GM18907 (cell line): ENCODE measurements at regions not wholly inside any gene's neighbourhood (a gene's known extent, or its start where the extent isn't known, plus 50 kb on each side); places are given as distances from the start of the nearest gene placed in this dataset.
"Not testable (repeated sequence)": the region's sequence is repeated elsewhere in the genome, so short reads cannot be mapped to it uniquely, and the experiment has no call there.

Source experiments
- ATAC-seq: cut with Tn5 transposase; IDR thresholded peaks from one replicate; pipeline ENCODE4 v1.9.1; 2021; ENCODE audit warnings: mild to moderate bottlenecking, moderate library complexity; ENCODE audit not compliant: unreplicated experiment

GRCh38 chr12:78269620-78270019 is 438.9 kb downstream of the NAV3 start:
- no peak for ATAC-seq

GRCh38 chr12:78271546-78271945 is 440.9 kb downstream of the NAV3 start:
- no peak for ATAC-seq

DNA sequence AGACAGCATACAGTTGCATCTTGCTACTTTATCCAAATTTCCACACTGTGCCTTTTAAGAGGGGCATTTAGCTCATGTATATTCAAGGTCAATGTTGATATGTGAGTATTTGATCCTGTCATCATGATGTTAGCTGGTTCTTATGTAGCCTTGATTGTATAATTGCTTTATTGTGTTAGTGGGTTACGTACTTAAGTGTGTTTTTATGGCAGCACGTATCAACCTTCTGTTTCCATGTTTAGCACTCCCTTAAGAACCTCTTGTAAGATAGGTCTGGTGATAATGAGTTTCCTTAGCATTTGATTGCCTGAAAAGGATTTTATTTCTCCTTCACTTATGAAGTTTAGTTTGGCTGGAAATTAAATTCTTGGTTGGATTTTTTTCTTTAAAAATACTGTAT is 445.2 kb downstream of the NAV3 start:
- ATAC-seq: no peak

- no peak for ATAC-seq
Measured at GRCh38 chr12:78278706-78279190, 448.1 kb downstream of the NAV3 start.

DNA sequence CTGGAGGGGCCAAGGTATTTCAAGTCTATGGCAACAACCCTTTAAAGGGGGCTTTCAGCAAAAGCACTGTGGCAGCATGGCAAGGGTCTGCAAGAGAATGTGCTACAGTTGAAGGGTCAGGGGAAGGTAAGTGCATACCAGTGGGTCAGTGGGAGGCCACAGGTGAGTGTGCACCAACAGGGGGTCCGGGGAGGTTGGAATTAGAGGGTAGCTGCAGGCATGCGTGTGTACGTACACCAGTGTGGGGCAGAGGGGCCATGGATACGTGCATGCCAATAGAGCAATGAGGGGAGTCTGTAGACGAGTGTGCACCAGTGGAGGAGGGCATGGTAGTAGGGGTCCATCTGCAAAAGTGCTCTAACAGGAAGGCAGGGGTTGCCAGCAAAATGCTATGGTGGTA is 448.9 kb downstream of the NAV3 start:
- no peak for ATAC-seq

DNA sequence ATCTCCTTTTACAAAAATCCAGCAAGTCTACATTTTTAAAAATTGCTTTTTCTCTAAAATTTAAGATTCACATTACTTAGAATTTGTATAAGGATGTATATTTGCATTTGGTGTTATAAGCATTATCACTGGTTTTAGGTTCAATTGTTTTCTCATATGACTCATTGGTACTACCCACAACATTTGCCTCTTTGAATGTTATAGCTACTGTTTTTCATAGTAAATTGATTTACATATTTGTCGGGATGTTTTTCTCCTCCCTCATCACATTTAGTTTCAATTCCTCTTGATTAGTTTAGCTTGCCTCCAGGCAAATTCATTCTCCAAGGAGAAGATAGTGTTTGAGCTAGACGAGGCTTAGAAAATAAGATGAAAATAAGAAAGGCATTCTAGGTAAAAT is 450.4 kb downstream of the NAV3 start:
- ATAC-seq: not testable (repeated sequence)

- no peak for ATAC-seq
Measured at GRCh38 chr12:78284417-78284816, 453.7 kb downstream of the NAV3 start.

DNA sequence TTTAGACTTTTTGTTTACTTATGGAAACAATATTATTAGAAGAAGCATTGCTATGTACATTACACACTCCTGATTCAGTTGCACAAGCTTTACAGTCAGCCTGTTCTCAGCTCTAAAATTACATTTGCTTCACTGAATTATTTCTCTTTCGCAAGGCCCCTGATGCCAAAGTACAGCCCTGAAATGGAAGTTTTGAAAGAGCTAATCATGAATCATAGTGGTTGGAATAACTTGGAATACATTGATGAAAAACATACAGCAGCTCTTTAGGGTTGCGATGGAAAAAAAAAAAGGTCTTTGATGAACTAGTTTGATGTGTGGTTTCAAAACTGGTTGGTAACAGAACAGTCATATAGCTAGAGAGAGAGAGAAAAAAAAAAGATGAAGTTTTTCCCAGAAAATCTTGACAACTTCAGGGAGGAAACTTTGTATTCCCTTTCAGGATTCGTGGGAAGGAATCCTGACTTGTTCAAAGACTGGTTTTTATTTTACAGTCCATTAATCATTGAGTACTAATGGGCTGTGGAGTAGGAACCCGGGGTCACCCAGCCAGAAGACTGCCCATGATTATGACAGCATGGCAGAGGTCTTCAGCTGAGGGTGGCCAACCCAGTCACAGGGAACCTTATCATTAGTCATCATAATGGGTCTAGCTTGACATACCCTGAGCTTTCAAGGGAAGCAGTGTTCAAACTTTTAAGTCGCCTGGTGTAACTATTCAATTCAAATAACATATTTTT is 460.1 kb downstream of the NAV3 start:
- no peak for ATAC-seq

GRCh38 chr12:78293059-78293686 is 462.5 kb downstream of the NAV3 start:
- no peak for ATAC-seq

DNA sequence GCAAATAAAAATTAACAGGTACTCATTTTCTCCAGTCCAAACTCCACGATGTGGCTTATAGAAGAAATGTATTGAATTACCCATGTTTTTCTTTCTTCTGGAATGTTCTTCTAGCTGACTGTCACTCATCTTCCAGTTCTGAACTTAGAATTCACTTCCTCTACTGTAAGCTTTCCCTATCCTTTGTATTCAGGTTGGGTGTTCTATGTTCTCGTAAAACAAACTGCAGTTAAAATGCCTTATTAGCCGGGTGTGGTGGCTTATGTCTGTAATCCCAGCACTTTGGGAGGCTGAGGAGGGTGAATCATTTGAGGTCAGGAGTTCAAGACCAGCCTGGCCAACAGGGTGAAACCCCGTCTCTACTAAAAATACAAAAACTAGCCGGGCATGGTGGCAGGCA is 470.6 kb downstream of the NAV3 start:
- not testable (repeated sequence) for ATAC-seq

DNA sequence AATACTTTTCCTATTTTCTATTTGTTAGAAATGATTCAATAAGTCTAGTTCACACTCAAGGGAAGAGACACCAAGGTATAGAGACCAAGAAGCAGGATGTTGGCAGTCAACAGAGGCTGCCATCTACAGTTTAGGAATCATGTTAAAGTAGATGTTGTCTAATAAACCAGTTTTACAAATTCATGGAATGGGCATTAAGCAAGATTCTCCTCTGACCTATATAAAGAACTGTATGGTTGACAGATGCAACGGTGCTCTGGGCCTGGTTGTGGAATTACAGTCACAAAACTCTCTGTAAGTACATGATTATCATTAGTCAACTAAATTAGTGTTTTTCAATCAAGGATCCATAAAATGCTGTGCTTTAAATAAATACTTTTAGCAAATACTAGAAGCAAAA is 475.1 kb downstream of the NAV3 start:
- ATAC-seq: no peak

DNA sequence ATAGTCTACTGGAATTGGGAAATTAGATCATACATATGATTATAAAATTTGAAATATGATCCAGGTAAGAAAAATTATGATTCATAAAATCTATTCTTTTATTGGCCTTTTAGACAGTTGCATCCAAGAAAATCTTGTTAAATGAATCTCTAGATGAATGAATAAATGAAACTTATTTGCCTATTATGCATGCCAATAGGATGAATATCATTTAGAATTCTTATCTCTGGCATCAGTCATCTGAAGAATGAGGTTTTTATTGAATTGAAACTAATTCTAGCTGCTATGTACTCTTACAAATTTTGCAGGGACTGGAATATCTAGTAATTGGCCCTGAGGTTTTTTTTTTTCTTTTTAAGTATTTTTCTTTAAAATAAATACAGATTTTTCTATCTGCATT is 475.5 kb downstream of the NAV3 start:
- no peak for ATAC-seq

DNA sequence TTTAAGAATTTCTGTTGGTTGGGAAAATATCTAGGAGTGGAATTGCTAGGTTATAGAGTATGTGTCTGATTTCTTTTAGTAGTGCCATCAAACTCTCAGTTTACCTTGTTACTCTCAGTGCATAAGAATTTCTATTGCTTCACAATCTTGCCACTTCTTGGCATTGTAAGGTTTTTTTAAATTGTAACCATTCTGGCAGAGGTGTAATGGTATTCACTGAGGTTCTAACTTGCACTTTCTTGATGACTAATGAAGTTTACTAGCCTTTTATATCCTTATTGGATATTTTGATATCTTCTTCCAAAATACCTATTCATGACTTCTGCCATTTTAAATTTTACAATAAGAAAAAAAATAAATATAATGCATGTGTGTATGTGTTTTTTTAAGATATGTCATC is 478.0 kb downstream of the NAV3 start:
- ATAC-seq: no peak

DNA sequence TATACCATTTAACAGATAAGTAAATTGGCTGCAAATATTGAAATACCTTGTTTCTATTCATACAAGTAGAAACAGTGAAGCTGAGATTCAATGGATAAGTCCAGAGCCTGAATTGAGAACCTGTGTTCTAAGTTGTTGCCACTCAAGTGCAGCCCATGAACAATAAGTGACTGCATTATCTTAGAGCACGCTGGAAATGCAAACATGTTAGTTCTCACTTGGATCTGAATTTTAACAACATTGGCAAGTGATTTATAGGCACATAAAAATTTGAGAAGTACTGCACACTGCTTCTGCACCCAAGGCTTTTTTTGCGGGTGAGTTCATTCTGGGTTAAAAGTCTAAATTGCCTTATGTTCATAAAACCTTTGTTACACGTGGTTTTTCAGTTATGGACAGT is 484.3 kb downstream of the NAV3 start:
- ATAC-seq: no peak

- no peak for ATAC-seq
Measured at GRCh38 chr12:78316136-78316535, 485.4 kb downstream of the NAV3 start.

GRCh38 chr12:78316631-78317468 is 486.2 kb downstream of the NAV3 start:
- ATAC-seq: no peak

DNA sequence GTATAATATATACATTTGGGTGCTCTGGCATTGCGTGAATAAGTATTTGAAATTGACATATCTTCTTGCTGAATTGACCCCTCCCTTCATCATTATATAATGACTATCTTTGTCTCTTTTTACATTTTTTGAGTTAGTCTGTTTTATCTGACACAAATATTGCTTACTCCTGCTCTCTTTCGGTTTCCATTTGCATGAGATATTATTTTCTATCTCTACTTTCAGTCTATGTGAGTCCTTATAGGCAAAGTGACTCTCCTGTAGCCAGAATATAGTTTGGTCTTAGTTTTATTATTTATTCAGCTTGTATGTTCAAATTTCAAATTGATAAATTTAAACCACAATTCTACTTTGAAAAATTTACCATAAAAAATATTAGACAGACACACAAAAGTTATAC is 491.0 kb downstream of the NAV3 start:
- ATAC-seq: no peak

GRCh38 chr12:78323226-78323625 is 492.5 kb downstream of the NAV3 start:
- no peak for ATAC-seq

- no peak for ATAC-seq
Measured at GRCh38 chr12:78324234-78324633, 493.5 kb downstream of the NAV3 start.

- no peak for ATAC-seq
Measured at GRCh38 chr12:78328524-78328923, 497.8 kb downstream of the NAV3 start.

- ATAC-seq: no peak
Measured at GRCh38 chr12:78330131-78330530, 499.4 kb downstream of the NAV3 start.

DNA sequence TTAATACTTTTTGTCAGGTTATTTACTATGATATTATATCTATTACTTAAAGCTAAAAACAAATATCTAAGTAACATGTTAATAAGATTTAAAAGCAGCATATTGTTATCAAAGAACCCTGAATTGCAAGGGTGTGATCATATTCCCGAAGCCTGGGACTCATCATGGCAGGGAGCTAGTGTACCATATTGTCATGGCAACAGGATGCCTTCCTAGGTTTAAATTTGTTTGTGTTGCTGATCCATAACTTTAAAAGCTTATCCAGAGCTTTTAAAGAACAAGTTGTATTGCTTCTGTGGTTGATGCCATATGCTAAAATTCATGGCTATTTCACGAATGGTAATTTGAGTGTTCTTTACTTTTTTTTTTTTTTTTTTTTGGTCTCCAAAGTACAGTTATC is 500.5 kb downstream of the NAV3 start:
- no peak for ATAC-seq
